Right forelimb (tissue), 1 donor: ENCODE measurements at regions not wholly inside any gene's neighbourhood (a gene's known extent, or its start where the extent isn't known, plus 50 kb on each side); places are given as distances from the start of the nearest gene placed in this dataset.
A peak's percentile ranks its signal among the peaks of the same experiment; 100 is the strongest.

Experiments used
- DNase-seq: peaks from one replicate; pipeline ENCODE4 v3.0.0-alpha.2; 2018

DNA sequence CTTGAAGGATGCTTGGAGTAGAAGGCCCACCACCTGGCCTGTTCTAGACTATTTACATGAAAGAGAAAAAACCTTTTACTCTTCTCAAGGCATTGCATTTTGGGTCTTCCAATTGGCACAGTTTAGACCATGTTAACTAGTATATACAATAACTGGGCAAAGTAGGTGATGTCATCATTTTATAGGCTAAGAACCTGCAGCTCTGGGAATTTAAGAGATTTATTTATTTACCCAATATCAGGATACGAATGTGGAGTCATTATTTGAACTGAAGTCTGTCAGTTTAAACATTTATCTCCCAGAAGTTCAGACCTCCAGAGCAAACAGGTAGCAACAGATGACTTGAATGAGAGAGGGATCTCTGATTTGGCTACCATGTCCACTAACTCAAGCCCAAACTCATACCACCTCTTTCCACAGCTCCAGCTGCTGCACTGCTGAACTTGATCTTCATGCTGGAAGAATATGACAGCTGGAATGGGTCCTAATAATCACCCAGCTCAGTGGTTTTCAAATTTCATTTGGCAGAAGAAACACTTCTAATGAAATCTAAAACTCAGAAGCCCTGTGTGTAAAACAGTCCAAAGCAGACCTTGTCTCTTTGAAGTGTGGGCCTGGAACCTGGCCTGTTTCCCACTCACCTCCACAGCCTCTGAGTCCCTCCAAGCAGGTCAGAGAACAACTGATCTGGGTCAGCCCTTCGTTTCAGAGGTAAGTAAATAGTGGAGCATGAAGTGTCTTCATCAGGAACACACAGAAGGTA, 179.2 kb downstream of the EMP1 start:
- no peak for DNase-seq

DNA sequence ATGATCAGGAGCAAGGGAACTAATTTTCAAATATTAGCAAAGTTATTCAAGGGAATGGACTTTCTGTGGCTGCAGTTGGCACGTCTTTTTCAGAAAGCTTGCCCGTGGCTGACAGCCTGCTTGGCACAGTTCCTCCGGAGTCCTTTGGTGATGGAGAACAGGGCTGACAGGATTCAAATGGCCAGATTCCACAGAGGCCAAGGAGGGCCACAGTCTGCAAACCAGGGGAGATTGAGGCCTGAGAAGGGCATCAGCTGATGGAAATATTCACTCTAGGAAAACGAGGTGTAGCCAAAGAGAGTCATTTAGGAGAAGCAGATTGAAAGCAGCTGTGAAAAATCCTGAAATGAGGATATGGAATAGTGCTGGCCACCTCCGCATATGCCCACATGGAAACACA, 178.3 kb downstream of the EMP1 start:
- peak; percentile 51 for DNase-seq

DNA sequence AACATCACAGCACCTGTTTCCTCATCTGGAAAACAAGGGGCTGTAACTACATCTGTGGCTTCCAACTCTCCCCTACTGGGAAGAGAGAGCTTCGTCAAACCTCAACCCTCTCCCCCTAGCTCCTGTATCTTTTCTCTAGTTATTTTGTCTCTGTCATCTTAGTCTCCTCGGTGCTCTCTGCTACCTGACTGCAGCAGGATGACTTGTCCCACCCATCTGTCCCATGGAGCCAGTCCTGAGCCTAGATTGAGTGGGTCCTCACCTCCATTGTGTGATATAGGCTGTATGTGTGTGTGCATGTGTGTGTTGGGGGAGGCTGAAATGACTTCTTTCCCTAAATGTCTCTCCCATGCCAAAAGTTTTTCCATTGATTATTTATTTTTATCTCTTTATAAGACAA, 177.3 kb downstream of the EMP1 start:
- DNase-seq, result no peak

DNA sequence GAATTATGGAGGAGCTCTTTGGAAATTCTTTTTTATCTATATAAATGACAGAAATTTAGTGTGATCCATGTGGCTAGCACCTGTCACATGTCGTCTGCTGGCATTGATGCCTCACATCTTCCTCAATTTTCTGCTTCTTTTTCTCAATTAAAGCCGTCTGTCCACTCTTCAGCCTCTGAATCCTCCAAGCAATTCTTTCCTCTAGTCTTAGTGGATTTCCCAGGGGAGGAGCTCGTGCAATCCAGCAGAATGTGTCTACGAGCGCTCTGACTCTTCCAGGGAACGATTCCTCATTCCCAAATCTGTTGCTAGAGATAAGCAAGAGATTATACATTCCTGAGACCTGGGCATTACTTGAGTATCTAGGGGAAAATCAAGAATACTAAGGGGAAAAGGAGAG, 176.6 kb downstream of the EMP1 start:
- DNase-seq, result no peak

DNA sequence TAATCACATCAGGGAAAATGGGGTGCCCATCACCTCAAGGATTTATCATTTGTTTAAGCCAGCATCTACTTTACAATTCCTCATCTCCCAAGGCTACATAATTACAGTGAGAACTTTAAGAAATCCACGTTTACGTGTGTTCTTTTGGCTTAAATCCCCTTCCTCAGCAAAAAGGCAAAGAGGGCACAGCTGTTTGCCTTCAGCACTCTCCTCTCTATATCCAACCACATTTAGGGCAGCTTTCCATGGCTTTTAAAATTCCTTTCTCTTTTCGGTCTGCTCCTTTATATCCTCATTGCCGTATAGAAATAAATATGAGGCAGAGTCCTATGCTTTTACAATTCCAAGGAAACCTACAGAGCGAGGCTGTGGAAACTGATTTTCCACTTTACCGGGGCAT, 175.9 kb downstream of the EMP1 start:
- DNase-seq, result no peak

DNA sequence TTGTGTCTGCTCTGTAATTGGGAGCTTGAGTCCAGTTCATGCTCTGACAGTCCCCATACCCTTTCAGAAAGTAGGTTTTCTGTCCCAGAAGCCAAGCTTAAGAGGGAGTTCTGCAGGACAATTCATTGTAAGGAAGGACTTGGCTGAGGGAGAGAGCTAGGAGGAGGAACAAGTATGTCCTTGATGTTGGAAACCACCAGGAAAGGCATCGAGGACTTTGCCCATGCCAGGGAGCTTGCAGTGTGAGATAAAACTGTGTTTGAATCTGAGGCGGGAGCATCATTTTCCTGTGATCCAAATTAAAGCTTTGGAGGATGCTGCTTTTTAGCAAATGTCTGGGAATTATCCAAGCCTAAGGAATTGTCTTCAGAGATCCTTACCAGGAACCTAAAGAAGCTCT, 175.3 kb downstream of the EMP1 start:
- DNase-seq, result no peak

DNA sequence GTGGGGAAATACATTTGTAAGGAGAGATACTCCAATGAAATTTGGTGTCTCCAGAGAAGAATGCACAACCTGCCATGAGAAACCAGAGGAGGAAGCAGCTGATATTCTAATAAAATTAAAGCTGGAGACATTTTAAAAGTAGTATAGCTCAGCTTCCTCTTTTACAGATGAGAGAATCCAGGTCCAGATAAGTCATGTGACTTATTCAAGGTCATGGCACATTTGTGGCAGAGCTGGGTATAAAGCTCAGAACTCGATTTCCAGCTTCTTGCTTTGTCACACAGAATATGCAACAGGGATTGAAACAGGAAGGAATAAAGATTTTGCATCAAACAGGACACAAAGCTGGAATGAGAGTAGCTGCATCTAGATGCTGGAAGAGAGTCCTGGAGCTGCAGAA, 174.8 kb downstream of the EMP1 start:
- no peak for DNase-seq

DNA sequence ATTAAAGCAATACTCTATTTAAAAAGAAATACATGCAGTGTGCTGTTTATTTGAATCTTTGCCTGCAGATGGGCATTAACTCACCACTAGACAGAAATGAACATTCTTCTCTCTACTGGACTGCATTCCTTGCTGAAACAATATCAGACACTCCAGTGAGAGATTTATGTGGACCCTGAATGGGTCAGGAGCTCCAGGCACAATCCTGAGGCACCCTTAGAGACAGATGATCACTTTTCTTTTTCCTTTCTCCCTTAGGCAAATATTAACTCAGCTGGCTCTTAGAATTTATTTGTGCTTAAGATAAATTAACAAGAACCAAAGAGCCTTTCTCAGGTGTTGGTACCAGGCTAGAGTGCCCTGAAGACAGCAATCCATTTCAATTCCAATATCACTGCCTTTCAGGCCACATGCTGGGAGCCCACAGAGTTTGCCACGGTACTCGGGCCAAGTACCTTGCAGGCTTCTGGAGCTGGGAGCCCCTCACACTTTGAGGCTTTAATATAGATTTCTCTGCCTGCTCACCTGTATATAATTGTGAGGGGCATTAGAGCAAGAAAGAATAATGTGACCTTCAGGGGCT, 173.0 kb downstream of the EMP1 start:
- no peak for DNase-seq

DNA sequence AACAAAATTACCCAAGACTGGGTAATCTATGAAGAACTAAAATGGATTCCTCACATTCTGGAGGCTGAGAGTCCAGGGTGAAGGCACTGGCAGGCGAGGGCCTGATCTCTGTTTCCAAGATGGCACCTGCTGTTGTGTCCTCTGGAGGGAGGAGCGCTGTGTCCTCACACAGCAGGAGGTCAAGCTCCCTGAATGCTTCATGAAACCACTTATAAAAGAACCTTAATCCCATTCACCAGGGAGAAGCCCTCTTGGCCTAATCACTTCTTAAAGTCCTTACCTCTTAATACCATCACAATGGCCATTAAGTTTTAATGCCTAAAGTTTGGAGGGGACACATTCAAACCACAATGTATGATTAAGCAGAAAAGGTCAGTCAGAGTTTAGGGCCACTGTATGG, 172.4 kb downstream of the EMP1 start:
- DNase-seq, result no peak

DNA sequence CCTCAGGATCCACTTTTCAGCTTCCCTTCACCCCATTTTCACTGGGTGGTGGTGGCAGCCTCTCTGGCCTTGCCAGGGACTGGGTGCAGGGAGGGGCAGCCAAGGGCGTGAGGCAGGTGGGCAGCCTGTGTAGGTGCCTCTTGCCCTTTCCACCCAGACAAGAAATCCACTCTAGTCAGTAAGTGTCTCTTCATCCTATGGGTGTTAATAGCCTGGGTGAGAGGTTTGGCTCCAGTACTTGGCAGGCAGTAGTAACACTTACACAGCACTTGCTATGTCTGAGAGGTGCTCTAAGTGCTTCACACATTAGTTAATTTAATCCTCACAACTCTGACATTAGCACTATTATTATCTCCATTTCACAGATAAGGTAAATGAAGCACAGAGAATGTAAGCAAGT, 171.9 kb downstream of the EMP1 start:
- no peak for DNase-seq

DNA sequence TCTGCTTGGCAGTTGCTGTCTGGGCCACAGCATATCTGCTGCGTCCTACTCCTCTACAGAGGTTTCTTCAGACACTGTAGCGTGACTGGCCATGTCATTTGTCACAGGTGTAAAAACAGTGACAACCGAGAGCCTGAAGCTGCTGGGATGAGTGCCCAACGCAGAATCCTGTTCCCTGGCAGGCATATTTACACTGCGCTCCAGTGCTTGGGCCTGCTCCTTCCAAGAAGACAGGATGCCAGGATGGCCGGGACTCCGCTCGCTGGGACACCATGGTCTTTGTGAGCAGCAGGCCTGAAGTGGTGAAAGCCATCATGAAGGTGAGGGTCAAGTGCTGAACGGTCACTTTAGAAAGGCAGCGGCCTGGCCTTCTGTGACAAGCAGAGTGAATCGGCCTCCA, 171.4 kb downstream of the EMP1 start:
- DNase-seq, result no peak

DNA sequence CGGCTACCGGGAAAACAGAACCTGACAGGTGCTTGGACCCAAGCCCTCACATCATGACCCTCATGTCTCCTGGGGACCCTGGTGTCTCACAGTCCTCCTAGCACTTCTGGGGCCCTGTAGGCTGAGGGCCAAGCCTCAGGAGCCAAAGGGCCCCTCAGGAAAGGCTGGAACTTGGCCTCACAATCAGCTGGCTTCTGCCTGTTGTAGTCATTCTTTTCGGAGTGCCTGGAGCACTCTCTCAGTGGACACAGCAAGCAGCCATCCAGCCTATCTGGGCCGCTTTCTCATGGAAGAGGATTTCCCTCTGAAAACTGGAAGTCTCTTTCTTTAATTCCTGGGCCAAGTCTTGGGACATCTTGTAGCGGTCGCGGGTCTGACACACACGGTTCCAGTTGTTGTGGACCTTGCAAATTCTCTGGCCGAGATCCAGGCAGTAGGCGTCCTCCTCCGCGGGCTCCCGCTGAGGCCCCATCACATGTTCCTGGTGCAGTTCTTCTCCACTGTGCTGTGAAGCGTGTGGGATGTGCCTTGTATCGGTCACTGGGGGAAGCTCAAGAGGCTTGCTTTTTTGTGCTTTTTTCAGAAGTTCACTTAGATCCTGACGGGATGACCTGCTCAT, 169.3 kb downstream of the EMP1 start:
- no peak for DNase-seq

DNA sequence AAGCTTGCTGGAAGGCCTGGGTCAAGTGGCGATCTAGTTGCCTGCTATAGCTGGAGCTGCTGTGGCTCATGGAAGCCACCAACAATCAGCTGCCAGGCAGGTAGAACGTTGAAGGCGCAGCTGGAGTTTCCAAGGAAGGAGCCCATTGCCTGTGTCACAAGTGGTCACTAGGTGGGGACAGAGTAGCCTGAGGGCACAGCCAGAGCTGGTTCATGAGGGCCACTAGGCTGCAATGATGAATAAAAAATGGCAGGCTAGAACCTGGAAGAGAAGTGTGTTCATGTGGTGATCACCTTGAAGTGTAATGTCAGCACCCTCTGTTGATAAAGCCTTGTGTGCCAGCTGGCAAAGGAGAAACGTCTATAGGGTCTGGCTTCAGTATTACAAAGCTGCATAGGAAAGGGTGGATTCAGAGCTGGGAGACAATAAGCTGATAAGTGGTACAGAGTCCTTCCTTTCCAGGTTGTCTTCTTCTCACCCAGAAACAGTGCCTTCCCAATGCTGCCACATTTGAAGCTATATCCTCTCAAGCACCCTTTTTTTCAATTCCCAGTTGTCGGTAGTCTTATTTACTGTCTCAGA, 165.8 kb downstream of the EMP1 start:
- DNase-seq, result peak; percentile 56

DNA sequence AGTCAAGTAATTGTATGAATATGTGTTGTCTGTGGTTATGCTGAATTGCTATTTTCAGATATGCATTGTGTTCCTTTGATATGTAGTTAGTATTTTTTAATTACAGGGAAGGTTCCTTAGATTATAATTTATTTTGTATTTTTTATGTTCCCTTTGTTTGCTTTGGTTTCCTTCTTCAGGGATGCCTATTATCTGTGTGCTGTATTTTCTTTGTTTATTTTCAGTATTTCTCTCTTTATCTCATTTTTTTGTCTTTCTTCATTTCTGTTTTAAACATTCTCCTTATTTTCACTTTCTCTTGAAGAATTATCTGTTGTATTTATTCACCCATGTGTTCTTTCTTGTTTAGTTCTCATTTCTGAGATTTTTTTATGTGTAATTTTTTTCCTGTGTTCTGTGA, 163.1 kb downstream of the EMP1 start:
- no peak for DNase-seq

DNA sequence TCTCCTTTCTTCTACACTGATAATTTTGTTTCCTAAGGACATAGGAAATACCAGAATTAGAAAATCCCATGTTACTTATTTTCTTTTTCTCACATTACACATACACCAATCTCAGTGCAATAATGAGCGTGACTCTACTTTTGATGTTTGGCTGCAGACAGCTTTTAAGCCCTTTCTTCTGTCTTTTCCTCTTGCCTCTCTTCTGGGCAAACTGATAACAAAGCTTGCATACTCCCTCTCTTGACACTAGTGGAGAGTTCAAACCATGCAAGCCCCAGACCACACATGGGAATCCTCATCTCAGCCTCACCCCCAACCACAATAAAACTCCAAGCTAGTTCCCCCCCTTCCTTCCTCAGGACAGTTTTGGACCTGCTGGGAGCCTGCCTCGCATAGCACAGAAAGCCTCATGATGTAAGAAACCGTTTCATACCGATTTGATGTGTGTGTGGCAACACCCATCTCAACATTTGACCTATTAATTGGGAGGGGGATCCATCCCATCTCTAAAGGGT, 161.9 kb downstream of the EMP1 start:
- DNase-seq, result no peak

DNA sequence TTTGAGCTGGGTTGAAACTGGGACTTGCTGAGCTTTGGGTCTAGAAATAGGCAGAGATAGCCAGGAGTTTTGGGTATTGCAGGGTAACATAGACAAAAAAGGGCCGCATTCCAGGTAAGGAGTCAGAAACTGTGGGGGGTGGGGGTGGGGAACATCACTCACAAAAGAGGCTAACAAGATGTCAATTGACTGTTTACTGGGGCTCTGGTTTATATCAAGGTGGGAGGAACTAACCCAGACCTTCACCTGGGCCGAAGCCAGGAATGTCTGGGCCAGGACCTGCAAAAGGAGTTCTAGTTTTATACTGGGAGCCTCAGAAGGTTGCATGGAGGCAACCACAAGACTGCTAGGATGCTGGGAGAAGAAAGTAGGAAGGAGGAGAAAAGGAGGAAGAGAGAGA, 154.4 kb downstream of the EMP1 start:
- DNase-seq, result no peak

DNA sequence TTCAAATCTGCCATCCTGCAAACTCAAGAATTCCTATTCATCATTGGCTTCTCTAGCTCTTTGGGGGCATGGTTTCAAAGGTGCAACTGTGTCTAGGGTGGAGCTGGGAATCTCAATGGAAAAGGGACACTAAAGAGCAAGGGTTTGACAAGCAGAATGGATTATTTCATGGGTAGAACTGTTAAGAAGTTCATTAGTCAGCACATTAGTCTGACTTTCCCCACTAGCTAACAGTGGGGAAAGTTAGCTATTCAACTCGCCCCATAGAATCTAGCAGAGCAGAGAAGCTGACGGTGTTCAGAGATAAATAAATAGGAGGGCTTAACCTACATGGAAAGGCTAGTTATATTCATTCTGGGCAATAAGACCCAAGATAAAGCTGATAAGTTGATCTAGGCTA, 153.9 kb downstream of the EMP1 start:
- DNase-seq, result no peak

DNA sequence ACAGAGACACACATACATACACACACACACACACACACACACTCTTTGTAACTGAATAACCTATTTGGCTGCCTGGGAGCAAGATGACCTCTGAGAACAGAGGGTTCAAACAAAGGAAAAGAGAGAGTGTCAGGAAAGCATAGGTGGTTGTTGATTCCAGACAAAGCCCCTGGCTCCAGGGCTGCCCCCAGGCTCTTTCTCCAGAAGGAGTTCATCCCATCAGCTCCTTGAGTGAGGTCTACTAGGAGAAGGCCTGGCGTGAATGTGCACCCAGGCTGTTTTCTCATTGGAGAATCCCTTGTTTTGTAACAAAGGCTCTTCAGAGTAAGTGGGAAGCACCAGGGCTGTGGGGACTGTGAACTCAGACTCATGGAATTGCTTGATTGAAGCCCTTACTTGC, 151.9 kb downstream of the EMP1 start:
- DNase-seq, result no peak

DNA sequence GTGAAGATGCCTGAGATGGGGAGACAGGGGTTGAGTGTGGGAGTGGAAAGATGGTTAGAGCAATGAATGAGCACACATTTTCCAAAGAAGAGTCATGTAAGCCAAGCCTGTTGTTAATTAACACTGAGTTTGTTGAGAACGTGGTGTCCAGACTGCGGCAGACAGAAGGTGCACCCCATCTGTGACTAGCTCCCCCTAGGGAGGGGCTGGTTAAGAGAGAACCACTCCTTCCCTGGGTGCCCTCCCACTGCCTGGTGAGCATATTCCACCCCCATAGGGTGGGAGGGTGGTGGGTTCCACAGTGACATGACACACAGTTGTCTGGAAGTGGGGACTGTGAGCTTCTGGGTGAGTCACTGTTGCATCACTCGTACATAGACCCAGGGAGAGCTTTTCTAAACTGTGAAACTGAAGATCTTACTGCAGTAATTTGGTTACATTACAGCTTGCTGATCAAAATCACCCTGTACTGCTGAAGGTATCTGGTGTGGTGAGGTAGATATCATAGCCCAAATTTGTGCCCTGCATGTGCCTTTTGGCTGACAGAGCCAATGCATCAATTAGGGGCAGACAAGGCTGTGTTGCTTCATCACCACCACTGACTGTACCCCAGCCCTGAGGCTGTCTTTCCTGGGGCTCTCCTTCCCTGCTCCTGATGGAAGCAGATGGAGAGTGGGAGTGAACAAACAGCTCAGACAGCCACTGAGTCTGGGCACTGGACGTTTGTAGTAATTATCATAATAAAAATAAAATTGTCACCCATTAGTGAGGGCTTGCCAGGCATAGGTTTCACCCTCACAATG, 150.9 kb downstream of the EMP1 start:
- DNase-seq, result no peak

DNA sequence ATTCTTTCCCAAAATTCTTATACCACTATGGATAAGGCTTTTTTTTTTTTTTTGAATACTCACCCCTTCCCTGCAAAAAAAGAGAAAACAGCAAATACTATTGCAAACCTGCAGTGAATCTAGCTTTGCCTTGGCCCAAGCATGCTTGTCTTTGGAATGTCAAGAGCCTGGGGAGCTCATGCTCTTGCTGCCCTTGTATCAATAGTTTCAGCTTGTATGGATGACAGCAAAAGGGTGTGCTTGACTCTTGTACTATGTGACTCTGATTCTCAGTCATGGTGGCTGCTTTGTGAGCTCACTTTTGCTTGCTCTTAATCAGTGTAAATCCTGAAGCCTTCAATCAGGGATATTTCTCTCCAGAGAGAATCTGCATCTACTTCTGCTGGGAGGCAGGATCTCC, 149.2 kb downstream of the EMP1 start:
- no peak for DNase-seq

DNA sequence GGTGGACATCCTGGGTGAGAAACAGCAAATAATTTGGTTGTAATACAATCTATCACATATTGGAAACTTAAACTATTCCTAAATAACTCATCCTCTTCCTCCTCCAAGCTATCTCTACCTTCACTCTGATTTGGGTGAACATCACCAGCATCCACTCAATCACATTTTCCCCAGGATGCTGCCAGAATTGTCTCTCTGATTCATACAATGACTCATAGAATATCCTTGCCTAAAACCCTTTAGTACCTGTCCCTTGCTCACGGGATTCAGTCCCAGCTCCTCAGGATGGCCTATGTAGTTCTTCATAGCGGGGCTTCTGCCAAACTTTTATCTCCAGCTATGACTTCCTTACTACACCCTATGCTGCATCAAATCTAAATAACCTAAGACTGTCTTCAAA, 146.8 kb downstream of the EMP1 start:
- no peak for DNase-seq

DNA sequence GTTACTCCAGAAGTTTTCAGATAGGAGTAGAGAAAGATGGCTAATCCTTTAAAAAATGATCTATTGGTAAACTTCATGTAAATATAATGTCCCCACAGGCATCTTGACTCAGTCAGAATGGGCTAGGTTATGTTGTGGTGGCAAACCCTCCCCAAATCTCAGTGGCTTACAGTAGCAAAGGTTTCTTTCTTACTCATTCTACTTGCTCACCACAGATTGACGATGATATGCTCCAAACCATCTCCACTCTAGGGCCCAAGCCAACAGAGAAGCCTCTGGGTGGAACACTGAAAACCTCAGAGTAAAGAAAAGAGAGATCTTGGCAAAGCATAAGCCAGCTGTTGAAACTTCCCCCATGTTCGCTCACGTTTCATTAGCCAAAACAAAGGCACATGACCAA, 146.4 kb downstream of the EMP1 start:
- no peak for DNase-seq

DNA sequence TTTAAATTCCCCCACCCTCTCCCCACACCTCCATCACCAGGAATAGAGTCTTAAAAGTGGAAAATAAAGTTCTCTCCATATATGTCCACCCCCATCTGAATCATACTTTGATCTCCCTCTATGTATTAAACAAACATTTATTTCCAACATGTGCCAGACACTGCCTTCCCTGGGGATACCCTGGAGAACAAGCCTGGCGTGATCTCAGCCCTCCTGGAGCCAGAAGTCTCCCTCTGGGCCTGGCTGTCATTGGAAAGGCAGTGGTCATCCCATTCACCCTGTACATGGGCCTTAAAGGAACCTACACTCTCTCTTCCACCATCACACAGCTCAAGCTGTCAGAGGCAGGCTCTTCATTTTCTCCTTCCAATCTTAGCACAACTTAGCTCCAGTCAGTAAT, 143.6 kb downstream of the EMP1 start:
- DNase-seq, result no peak
